Astrocyte of the cerebellum (primary cell): ENCODE measurements at regions not wholly inside any gene's neighbourhood (a gene's known extent, or its start where the extent isn't known, plus 50 kb on each side); places are given as distances from the start of the nearest gene placed in this dataset.

Source experiments
- DNase-seq: peaks from one replicate; pipeline ENCODE4 v3.0.0-alpha.2; 2011; ENCODE audit warnings: low read depth
- H3K4me3 ChIP-seq: 2 replicates; pipeline ENCODE4 v1.5.1; 2011; ENCODE audit warnings: mild to moderate bottlenecking, low read depth, low read length, moderate library complexity
- in situ Hi-C: cut with HindIII; loops from 2 replicates; pipeline ENCODE4 v1.10.0; 2017; ENCODE audit warnings: low sequenced_read_pairs
- TF ChIP-seq, protein P1 (sequence below): IDR thresholded peaks from 2 replicates; pipeline ENCODE4 v1.5.1; 2012; ENCODE audit warnings: low read length, low read depth, moderate library complexity, mild to moderate bottlenecking; ENCODE audit errors: missing control alignments

DNA sequence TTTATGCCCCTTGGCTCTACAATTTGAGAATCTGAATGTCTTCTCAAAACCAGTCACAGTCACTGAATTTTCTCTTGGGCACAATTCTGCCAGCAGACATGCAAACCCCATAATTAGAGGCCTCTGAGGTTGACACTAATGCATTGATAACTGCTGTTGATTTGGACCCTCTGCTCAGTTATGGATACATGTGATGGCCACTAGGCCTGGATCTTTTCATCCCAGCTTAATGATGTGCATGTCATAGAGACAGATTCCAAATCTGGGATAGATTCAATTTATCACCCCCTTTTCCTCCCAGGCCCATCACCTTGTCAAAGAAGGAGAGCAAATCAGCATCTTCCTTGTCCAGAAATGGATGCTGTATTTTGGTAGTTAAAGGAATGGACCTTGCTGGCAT is 92.2 kb downstream of the C11orf91 start:
- H3K4me3 ChIP-seq = no peak overlapping the region
- TF ChIP-seq, protein P1, sequence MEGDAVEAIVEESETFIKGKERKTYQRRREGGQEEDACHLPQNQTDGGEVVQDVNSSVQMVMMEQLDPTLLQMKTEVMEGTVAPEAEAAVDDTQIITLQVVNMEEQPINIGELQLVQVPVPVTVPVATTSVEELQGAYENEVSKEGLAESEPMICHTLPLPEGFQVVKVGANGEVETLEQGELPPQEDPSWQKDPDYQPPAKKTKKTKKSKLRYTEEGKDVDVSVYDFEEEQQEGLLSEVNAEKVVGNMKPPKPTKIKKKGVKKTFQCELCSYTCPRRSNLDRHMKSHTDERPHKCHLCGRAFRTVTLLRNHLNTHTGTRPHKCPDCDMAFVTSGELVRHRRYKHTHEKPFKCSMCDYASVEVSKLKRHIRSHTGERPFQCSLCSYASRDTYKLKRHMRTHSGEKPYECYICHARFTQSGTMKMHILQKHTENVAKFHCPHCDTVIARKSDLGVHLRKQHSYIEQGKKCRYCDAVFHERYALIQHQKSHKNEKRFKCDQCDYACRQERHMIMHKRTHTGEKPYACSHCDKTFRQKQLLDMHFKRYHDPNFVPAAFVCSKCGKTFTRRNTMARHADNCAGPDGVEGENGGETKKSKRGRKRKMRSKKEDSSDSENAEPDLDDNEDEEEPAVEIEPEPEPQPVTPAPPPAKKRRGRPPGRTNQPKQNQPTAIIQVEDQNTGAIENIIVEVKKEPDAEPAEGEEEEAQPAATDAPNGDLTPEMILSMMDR = no peak
- no peak for DNase-seq
- in situ Hi-C loops = no loop called here

DNA sequence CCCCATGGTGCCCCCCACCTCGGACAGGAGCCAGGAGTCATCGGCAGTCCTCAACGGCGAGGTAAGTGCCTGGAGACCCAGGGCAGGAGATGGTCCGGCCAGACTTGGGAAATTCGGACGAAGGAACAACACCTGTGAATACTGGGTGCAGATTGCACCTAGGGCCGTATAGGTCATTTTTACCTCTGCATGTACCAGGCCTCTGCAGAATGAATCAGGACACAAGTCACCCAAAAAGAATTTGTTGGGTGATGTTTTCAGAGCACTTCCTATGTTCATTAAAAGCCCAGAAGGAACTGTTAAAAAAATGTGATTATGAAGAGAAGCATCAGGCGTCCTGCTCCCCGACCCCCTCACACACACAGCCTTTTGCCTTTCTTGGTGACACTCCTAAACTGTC is 93.9 kb downstream of the C11orf91 start:
- in situ Hi-C loops = no loop called here
- TF ChIP-seq, protein P1 = no peak
- DNase-seq = no peak
- no peak overlapping the region for H3K4me3 ChIP-seq

DNA sequence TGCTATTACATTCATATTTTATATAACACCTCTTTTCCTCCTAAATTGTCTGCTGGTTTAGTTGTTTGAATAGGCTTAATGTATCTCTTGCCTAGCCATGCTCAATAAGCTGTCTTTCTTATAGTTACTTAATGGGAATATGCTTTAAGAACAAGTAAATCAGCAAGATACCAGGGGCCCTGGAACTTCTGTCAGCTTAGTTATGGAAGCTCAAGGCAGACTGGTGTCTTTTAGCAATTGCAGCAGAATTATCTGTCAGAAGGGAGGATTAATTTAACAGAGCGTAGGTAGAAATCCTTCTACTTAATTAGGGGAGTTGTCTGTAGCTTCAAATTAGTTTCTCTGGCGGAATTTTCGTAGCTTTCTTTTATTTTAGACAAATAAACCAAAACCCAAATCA is 94.9 kb downstream of the C11orf91 start:
- H3K4me3 ChIP-seq = no peak overlapping the region
- no peak for DNase-seq
- in situ Hi-C loops = no loop called here
- TF ChIP-seq, protein P1 = no peak

DNA sequence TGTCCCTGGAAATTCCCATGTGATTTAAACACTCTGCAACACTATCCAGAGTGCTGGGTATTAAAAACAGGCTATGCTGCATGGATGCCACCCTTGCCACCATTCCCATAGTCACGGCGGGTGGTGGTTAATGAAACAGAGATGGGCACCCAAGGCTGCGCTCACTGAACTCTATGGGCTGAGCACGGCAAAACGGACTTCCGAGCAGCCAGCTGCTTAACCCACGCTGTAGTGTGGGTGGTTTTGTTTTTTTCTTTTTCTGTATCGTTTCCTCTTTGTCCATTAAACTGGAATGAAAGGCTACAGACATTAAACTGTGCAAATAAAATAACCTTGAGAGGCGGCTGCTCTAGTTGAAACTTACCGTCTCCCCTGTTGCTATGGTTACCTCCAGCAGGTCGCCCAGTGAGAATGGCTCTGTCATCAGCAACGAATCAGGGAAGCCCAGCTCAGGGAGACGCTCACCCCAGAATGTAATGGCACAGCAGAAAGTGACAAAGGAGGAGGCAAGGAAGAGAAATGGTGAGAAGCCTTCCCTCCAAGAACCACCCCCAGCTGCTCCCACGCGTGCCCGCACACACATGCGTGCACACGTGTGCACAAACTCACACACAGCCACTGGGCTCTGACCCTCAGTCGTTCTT is 102.1 kb downstream of the C11orf91 start:
- in situ Hi-C loops = no loop called here
- no peak overlapping the region for H3K4me3 ChIP-seq
- DNase-seq = no peak
- TF ChIP-seq, protein P1 = no peak

DNA sequence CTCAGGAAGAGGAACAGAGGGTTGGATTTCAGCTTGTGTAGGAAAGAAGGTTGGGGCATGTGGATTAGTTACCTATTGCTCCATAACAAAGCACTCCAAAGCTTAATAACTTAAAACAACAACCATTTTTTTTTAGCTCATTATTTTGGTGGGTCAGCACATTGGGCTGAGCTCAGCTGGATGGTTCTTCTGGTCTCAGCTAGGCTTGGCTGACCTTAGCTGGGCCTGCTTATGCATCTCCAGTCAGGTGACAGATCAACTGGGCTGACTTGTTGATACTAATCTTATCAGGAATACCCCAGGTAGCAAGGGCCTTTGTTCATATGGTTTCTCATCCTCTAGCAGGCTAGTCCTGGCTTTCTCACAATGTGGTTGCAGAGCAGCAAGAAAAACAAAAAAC is 106.4 kb downstream of the C11orf91 start:
- DNase-seq = no peak
- in situ Hi-C loops = no loop called here
- TF ChIP-seq, protein P1 = no peak
- no peak overlapping the region for H3K4me3 ChIP-seq

DNA sequence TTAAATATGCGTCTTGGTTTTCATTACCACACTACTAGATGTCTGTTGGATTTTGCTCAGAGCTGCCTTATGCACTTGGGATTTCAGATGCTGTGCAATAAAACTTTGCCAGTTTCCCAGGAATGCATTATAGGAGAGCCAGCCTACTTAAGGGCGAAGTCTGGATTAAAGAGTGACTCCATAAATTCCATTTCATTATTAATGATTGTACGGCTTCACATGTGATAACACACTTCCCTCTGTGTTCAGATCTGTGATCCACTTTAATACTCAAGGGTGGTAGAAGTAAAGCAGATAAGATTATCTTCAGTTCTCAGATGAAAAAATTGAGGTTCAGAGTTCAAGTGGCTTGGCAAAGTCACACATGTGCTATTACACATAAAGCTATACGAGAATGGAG is 110.2 kb downstream of the C11orf91 start:
- DNase-seq = no peak
- in situ Hi-C loops = no loop called here
- TF ChIP-seq, protein P1 = no peak
- no peak overlapping the region for H3K4me3 ChIP-seq
